MM.1S (cell line): ENCODE measurements at regions not wholly inside any gene's neighbourhood (a gene's known extent, or its start where the extent isn't known, plus 50 kb on each side); places are given as distances from the start of the nearest gene placed in this dataset.
"Not testable (repeated sequence)": the region's sequence is repeated elsewhere in the genome, so short reads cannot be mapped to it uniquely, and the experiment has no call there.

ENCODE experiments used
- DNase-seq: peaks from one replicate; pipeline ENCODE4 v3.0.0-alpha.2; 2015
- H2AFZ ChIP-seq: fragments of 300-600 bp; sonication (generic); 2 replicates; pipeline ENCODE4 v1.6.0; 2016; ENCODE audit warnings: antibody characterized with exemption, low read length
- H3F3A ChIP-seq: fragments of 300-600 bp; sonication (generic); 2 replicates; pipeline ENCODE4 v1.6.1; 2016; ENCODE audit warnings: mild to moderate bottlenecking, antibody characterized with exemption, low read length, moderate library complexity, mixed read lengths; ENCODE audit not compliant: insufficient read depth
- H3K27ac ChIP-seq: fragments of 300-600 bp; sonication (generic); 2 replicates; pipeline ENCODE4 v1.5.1; 2016; ENCODE audit warnings: mild to moderate bottlenecking, low read length
- H3K27me3 ChIP-seq: fragments of 300-600 bp; sonication (generic); replicated peaks from 2 replicates; pipeline ENCODE4 v1.6.0; 2016; ENCODE audit warnings: low read length; ENCODE audit not compliant: insufficient read depth
- H3K36me3 ChIP-seq: fragments of 300-600 bp; sonication (generic); replicated peaks from 2 replicates; pipeline ENCODE4 v1.6.1; 2016; ENCODE audit warnings: mild to moderate bottlenecking, low read length, mixed read lengths; ENCODE audit not compliant: insufficient read depth
- H3K4me1 ChIP-seq: fragments of 300-600 bp; sonication (generic); 2 replicates; pipeline ENCODE4 v1.6.1; 2016; ENCODE audit warnings: low read length, mixed read lengths
- H3K4me2 ChIP-seq: fragments of 300-600 bp; sonication (generic); 2 replicates; pipeline ENCODE4 v1.6.0; 2016; ENCODE audit warnings: low read depth, low read length
- H3K4me3 ChIP-seq: fragments of 300-600 bp; sonication (generic); 2 replicates; pipeline ENCODE4 v1.5.1; 2016; ENCODE audit warnings: low read length, mixed read lengths
- H3K79me2 ChIP-seq: fragments of 300-600 bp; sonication (generic); 2 replicates; pipeline ENCODE4 v1.6.1; 2016; ENCODE audit warnings: mixed run types, low read length, mixed read lengths
- H3K9ac ChIP-seq: fragments of 300-600 bp; sonication (generic); 2 replicates; pipeline ENCODE4 v1.6.1; 2016; ENCODE audit warnings: low read length, mixed read lengths
- H3K9me2 ChIP-seq: fragments of 300-600 bp; sonication (generic); replicated peaks from 2 replicates; pipeline ENCODE4 v1.6.1; 2016; ENCODE audit warnings: mild to moderate bottlenecking, low read length, mixed read lengths; ENCODE audit not compliant: insufficient read depth
- H3K9me3 ChIP-seq: fragments of 300-600 bp; sonication (generic); replicated peaks from 2 replicates; pipeline ENCODE4 v1.6.1; 2016; ENCODE audit warnings: mild to moderate bottlenecking, low read length, mixed read lengths; ENCODE audit not compliant: insufficient read depth
- H4K20me1 ChIP-seq: fragments of 300-600 bp; sonication (generic); 2 replicates; pipeline ENCODE4 v1.6.1; 2016; ENCODE audit warnings: mild to moderate bottlenecking, low read length, moderate library complexity, mixed read lengths; ENCODE audit not compliant: insufficient read depth
- CTCF ChIP-seq: fragments of 300-600 bp; sonication (generic); IDR thresholded peaks from 2 replicates; pipeline ENCODE4 v1.5.1; 2016; ENCODE audit warnings: antibody characterized with exemption, low read length, mixed read lengths
- EZH2 ChIP-seq: fragments of 300-600 bp; sonication (generic); optimal IDR thresholded peaks from 2 replicates; pipeline ENCODE3; 2017; ENCODE audit warnings: low read depth, mild to moderate bottlenecking, antibody characterized with exemption, low read length, mixed read lengths

- DNase-seq, result no peak
- Histone ChIP-seq H3K4me1 (no peaks in the 10 kb centered on the region), H3K27ac (no peak overlapping the region), H2AFZ (no peak overlapping the region), H3K4me2 (no peak overlapping the region), H3K4me3 (no peak overlapping the region), H3K9me2 (no peaks in the 10 kb centered on the region), H3K36me3 (no peaks in the 10 kb centered on the region), H3K79me2 (no peaks in the 10 kb centered on the region), H4K20me1 (no peaks in the 10 kb centered on the region), H3K27me3 (no peaks in the 10 kb centered on the region), H3K9me3 (no peaks in the 10 kb centered on the region), H3K9ac (no peak overlapping the region), H3F3A (no peaks in the 10 kb centered on the region)
- TF ChIP-seq CTCF (no peak), EZH2 (no peak)
These were observed 51.1 kb upstream of the SLC8A3 start for GRCh38 chr14:70239802-70240201.

GRCh38 chr14:70238635-70239034, 49.9 kb upstream of the SLC8A3 start:
- H3K9me2 ChIP-seq, H2AFZ ChIP-seq, H3K9me3 ChIP-seq, H3K27ac ChIP-seq, H3K4me3 ChIP-seq, H3K36me3 ChIP-seq, H3K27me3 ChIP-seq, DNase-seq, H3F3A ChIP-seq, H3K79me2 ChIP-seq, H3K4me1 ChIP-seq, H3K4me2 ChIP-seq, H3K9ac ChIP-seq, H4K20me1 ChIP-seq: not testable (repeated sequence)
